RWPE1 (cell line): ENCODE measurements at regions not wholly inside any gene's neighbourhood (a gene's known extent, or its start where the extent isn't known, plus 50 kb on each side); places are given as distances from the start of the nearest gene placed in this dataset.

Experiments used
- CTCF ChIA-PET: fragments of 350-600 bp; sonication (Branson Sonifier 250); formaldehyde crosslinking; extraction: SDS; loops from one replicate; lab custom pipeline; 2021; lab: Yijun Ruan, JAX
- POLR2A ChIA-PET: fragments of 400-600 bp; formaldehyde crosslinking; extraction: SDS; loops from one replicate; lab custom pipeline; 2020; ENCODE audit warnings: antibody characterized with exemption; ENCODE audit not compliant: low non-redundant PET; lab: Yijun Ruan, JAX
- DNase-seq: peaks from one replicate; pipeline ENCODE4 v3.0.0; 2012; ENCODE audit warnings: low spot score
- H3K27ac ChIP-seq: fragments of 450-650 bp; 2 replicates; pipeline ENCODE4 v1.5.1; 2017
- TF ChIP-seq, protein P1 (sequence below): fragments of 450-650 bp; conservative IDR thresholded peaks from 2 replicates; pipeline ENCODE4 v1.5.1; 2017; ENCODE audit warnings: low read depth, mild to moderate bottlenecking

DNA sequence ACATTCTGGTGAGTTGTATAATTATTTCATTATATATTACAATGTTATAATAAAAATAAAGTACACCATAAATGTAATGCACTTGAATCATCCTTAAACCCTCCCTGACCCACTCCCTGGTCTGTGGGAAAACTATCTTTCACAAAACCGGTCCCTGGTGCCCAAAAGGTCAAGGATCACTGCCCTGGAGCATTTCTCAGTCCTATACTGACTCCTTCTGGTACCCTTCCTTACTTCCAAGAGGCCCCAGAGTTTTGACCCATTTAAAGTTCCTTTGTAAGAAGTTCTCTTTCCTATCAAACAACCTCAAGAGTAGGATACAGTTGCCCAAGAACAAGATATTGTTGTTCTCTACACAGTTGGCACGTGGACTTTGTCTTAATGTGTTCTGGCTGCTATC, 88.9 kb upstream of the TRPM3 start:
- POLR2A ChIA-PET, result no interaction called here
- CTCF ChIA-PET, result interaction anchor here (0.6 kb wide), 1 partner anchor 516 kb away, joined by 3 read pairs; no protein-coding TSS in a partner anchor
- DNase-seq, result no peak
- no peak overlapping the region for H3K27ac ChIP-seq
- TF ChIP-seq, protein P1, sequence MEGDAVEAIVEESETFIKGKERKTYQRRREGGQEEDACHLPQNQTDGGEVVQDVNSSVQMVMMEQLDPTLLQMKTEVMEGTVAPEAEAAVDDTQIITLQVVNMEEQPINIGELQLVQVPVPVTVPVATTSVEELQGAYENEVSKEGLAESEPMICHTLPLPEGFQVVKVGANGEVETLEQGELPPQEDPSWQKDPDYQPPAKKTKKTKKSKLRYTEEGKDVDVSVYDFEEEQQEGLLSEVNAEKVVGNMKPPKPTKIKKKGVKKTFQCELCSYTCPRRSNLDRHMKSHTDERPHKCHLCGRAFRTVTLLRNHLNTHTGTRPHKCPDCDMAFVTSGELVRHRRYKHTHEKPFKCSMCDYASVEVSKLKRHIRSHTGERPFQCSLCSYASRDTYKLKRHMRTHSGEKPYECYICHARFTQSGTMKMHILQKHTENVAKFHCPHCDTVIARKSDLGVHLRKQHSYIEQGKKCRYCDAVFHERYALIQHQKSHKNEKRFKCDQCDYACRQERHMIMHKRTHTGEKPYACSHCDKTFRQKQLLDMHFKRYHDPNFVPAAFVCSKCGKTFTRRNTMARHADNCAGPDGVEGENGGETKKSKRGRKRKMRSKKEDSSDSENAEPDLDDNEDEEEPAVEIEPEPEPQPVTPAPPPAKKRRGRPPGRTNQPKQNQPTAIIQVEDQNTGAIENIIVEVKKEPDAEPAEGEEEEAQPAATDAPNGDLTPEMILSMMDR, result no peak

DNA sequence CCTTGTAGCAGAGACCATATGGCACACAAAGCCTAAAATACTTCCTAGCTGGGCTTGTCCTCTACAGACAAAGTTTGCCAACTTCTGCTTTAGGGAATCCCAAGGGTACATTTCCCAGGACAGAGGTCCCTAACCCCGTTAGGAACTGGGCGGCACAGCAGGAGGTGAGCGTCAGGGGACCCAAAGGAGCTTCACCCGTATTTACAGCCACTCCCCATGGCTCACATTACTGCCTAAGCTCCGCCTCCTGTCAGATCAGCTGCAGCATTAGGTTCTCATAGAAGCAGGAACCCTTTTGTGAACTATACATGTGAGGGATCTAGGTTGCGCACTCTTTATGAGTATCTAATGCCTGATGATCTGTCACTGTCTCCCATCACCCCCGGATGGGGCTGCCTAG, 88.5 kb upstream of the TRPM3 start:
- POLR2A ChIA-PET, result no interaction called here
- TF ChIP-seq, protein P1, result no peak
- DNase-seq, result no peak
- CTCF ChIA-PET, result no interaction called here
- H3K27ac ChIP-seq, result no peak overlapping the region

GRCh38 chr9:71202931-71203330, 81.5 kb upstream of the TRPM3 start:
- TF ChIP-seq, protein P1, result no peak
- CTCF ChIA-PET, result interaction anchor here (0.7 kb wide), 1 partner anchor 443 kb away, joined by 3 read pairs; no protein-coding TSS in a partner anchor
- H3K27ac ChIP-seq, result no peak overlapping the region
- DNase-seq, result no peak
- POLR2A ChIA-PET, result no interaction called here

DNA sequence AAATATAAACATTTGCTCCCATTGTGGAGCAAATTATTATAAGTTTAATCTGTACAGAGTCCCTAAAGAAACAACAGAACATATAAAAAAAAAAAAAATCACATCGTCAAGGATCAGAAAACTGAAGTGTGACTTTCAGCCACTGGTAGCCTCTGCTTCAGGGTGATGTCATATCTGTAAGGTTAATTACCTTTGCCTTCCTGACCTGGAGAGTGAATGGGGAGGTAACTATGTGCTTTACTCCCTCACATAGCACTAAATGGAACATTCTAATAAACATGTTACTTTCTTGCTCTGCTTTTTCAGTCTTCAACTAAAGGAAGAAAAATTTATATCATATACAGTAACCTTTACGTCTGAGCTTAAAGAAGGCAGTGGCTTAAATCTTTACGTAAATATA, 70.3 kb upstream of the TRPM3 start:
- POLR2A ChIA-PET, result no interaction called here

GRCh38 chr9:71183251-71183650, 61.8 kb upstream of the TRPM3 start:
- CTCF ChIA-PET, result interaction anchor here (0.6 kb wide), 1 partner anchor 1104 kb away, joined by 3 read pairs; no protein-coding TSS in a partner anchor
- no peak for DNase-seq
- POLR2A ChIA-PET, result no interaction called here
- TF ChIP-seq, protein P1, result no peak
- no peak overlapping the region for H3K27ac ChIP-seq

More for the DNA sequence above, 70.3 kb upstream of the TRPM3 start:
- CTCF ChIA-PET, result no interaction called here
- TF ChIP-seq, protein P1, result no peak
- H3K27ac ChIP-seq, result no peak overlapping the region
- DNase-seq, result no peak

GRCh38 chr9:71179183-71179582, 57.8 kb upstream of the TRPM3 start:
- H3K27ac ChIP-seq, result no peak overlapping the region
- POLR2A ChIA-PET, result no interaction called here
- CTCF ChIA-PET, result no interaction called here
- DNase-seq, result no peak
- TF ChIP-seq, protein P1, result no peak

GRCh38 chr9:71177901-71178300, 56.5 kb upstream of the TRPM3 start:
- ChIA-PET CTCF (no interaction called here), POLR2A (no interaction called here)
- no peak for DNase-seq
- no peak overlapping the region for H3K27ac ChIP-seq
- TF ChIP-seq, protein P1, result no peak
